ENCODE measurements at regions not wholly inside any gene's neighbourhood (a gene's known extent, or its start where the extent isn't known, plus 50 kb on each side); places are given as distances from the start of the nearest gene placed in this dataset.

GRCh38 chr10:8312781-8313180, 258.3 kb downstream of the GATA3 start:
- TF ChIP-seq CTCF (conservative IDR thresholded peaks at IDR 0.05 in 1 of 2, IDR thresholded peaks at IDR 0.05 in 1 of 2; ENCODE audit: extremely low read depth in 1 of 2, insufficient read depth in 1 of 2, low read depth in 1 of 2, low read length in 2 of 2) (no peak), EZH2 (IDR thresholded peaks at IDR 0.05; ENCODE audit: borderline replicate concordance, low read length) (no peak)

Data from mammary epithelial cell (primary cell).